PFSK-1 (cell line): ENCODE measurements at regions not wholly inside any gene's neighbourhood (a gene's known extent, or its start where the extent isn't known, plus 50 kb on each side); places are given as distances from the start of the nearest gene placed in this dataset.

Experiments
- FOXP2 ChIP-seq: optimal IDR thresholded peaks from 2 replicates; pipeline ENCODE3; 2011; ENCODE audit warnings: borderline replicate concordance, control low read depth, inconsistent platforms; ENCODE audit not compliant: insufficient read depth; ENCODE audit errors: extremely low read length, extremely low read depth
- REST ChIP-seq, 2 experiments: IDR thresholded peaks; 2 replicates each; pipeline versions ENCODE4 v1.6.1 to v1.8.0; 2011 to 2012; ENCODE audit warnings: low read depth in 2 of 2, low read length in 2 of 2, control low read depth in 1 of 2, inconsistent platforms in 1 of 2, mild to moderate bottlenecking in 1 of 2, moderate library complexity in 1 of 2; ENCODE audit not compliant: insufficient read depth in 1 of 2
- TAF1 ChIP-seq: IDR thresholded peaks from 2 replicates; pipeline ENCODE4 v1.6.1; 2012; ENCODE audit warnings: low read length, control low read depth, borderline replicate concordance; ENCODE audit not compliant: insufficient read depth

GRCh38 chr4:158958489-158959270, 144.2 kb upstream of the RAPGEF2 start:
- no peak for TF ChIP-seq TAF1
- no peak for TF ChIP-seq FOXP2
- no peak for TF ChIP-seq REST (IDR thresholded peaks at IDR 0.05; ENCODE audit: insufficient read depth in 1 of 2, low read depth in 2 of 2, low read length in 2 of 2)
